ENCODE measurements at regions not wholly inside any gene's neighbourhood (a gene's known extent, or its start where the extent isn't known, plus 50 kb on each side); places are given as distances from the start of the nearest gene placed in this dataset.
A peak's percentile ranks its signal among the peaks of the same experiment; 100 is the strongest.

- no peak for DNase-seq
- Histone ChIP-seq H3K9me3 (no peaks in the 10 kb centered on the region), H3K27me3 (no peaks in the 10 kb centered on the region), H3K36me3 (no peaks in the 10 kb centered on the region), H3K27ac (no peak overlapping the region), H3K4me1 (no peaks in the 10 kb centered on the region), H3K4me3 (no peak overlapping the region)
- TF ChIP-seq CTCF (IDR thresholded peaks at IDR 0.05): peak in 2 of 6 experiments; percentile 21 to 28
- no peak for TF ChIP-seq POLR2A (IDR thresholded peaks at IDR 0.05)
- 42 to 51% methylated on average over 2 of the region's 2 CpGs for WGBS, 2 donors
- intact Hi-C loops (cut with DNase I): no loop called here
Measured at GRCh38 chrX:82676386-82676785, 831.7 kb upstream of the POU3F4 start.

GRCh38 chrX:82677286-82677685 is 830.8 kb upstream of the POU3F4 start:
- WGBS, 2 donors: 68 to 81% methylated on average over 3 of the region's 3 CpGs
- DNase-seq: no peak
- Histone ChIP-seq H3K36me3 (no peaks in the 10 kb centered on the region), H3K27ac (no peak overlapping the region), H3K4me1 (no peaks in the 10 kb centered on the region), H3K27me3 (no peaks in the 10 kb centered on the region), H3K9me3 (no peaks in the 10 kb centered on the region), H3K4me3 (no peak overlapping the region)
- TF ChIP-seq CTCF (IDR thresholded peaks at IDR 0.05): no peak
- no peak for TF ChIP-seq POLR2A (IDR thresholded peaks at IDR 0.05)
- intact Hi-C loops (cut with DNase I): no loop called here

GRCh38 chrX:82692991-82693390 is 815.1 kb upstream of the POU3F4 start:
- H3K9me3 ChIP-seq: no peaks in the 10 kb centered on the region
- DNase-seq: no peak
- H3K27me3 ChIP-seq: no peaks in the 10 kb centered on the region
- no peak overlapping the region for H3K4me3 ChIP-seq
- intact Hi-C loops (cut with DNase I): no loop called here
- no peak overlapping the region for H3K27ac ChIP-seq
- H3K4me1 ChIP-seq: no peaks in the 10 kb centered on the region
- TF ChIP-seq CTCF (IDR thresholded peaks at IDR 0.05) (no peak), POLR2A (IDR thresholded peaks at IDR 0.05) (no peak)
- WGBS, 2 donors: 39 to 42% methylated on average over 3 of the region's 3 CpGs
- H3K36me3 ChIP-seq: no peaks in the 10 kb centered on the region

GRCh38 chrX:82695066-82695465 is 813.0 kb upstream of the POU3F4 start:
- TF ChIP-seq CTCF (IDR thresholded peaks at IDR 0.05) (no peak), POLR2A (IDR thresholded peaks at IDR 0.05) (no peak)
- intact Hi-C loops (cut with DNase I): no loop called here
- Histone ChIP-seq H3K4me3 (no peak overlapping the region), H3K4me1 (no peaks in the 10 kb centered on the region), H3K27ac (no peak overlapping the region), H3K36me3 (no peaks in the 10 kb centered on the region), H3K9me3 (no peaks in the 10 kb centered on the region), H3K27me3 (no peaks in the 10 kb centered on the region)
- 77 to 96% methylated on average over 2 of the region's 2 CpGs for WGBS, 2 donors
- DNase-seq: no peak

- Histone ChIP-seq H3K27me3 (no peaks in the 10 kb centered on the region), H3K4me1 (no peaks in the 10 kb centered on the region), H3K27ac (no peak overlapping the region), H3K9me3 (no peaks in the 10 kb centered on the region), H3K4me3 (no peak overlapping the region), H3K36me3 (no peaks in the 10 kb centered on the region)
- intact Hi-C loops (cut with DNase I): no loop called here
- TF ChIP-seq POLR2A (IDR thresholded peaks at IDR 0.05) (no peak), CTCF (IDR thresholded peaks at IDR 0.05) (no peak)
- DNase-seq: no peak
- WGBS, 2 donors: 32 to 38% methylated on average over 5 of the region's 5 CpGs
Measured at GRCh38 chrX:82703551-82703950, 804.5 kb upstream of the POU3F4 start.
